ENCODE measurements at regions not wholly inside any gene's neighbourhood (a gene's known extent, or its start where the extent isn't known, plus 50 kb on each side); places are given as distances from the start of the nearest gene placed in this dataset.
"Not testable (repeated sequence)": the region's sequence is repeated elsewhere in the genome, so short reads cannot be mapped to it uniquely, and the experiment has no call there.

DNA sequence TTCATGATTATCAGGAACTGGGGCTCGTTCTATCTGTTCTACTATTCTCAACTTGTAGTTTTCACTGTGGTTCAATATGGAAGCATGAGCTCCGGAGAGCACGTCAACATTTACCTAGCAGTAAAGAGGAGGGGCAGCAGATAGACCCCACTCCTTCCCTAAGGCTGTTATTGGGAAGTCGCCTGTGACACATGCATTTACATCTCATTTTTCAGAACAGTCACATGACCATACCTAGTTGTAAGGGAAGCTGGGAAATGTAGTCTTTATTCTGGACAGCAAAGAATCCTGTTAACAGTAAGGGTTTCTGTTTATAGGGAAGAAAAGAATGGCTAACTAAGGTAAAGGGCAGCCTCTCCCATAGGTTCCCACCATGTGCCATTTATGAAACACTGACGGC is 158.3 kb downstream of the ZFP64 start:
- Histone ChIP-seq H3K79me2 (ENCODE audit: control insufficient read depth, insufficient read depth, low read length) (no peaks in the 10 kb centered on the region), H2AFZ (ENCODE audit: control insufficient read depth, low read length) (no peak overlapping the region), H3K4me1 (ENCODE audit: control insufficient read depth, extremely low read depth, insufficient read depth, low read length) (no peaks in the 10 kb centered on the region), H3K4me3 (ENCODE audit: control insufficient read depth in 2 of 3, extremely low read depth in 1 of 3, insufficient read depth in 2 of 3, low read depth in 1 of 3, low read length in 3 of 3) (no peak overlapping the region), H3K9me3 (ENCODE audit: control insufficient read depth, low read depth, low read length) (no peaks in the 10 kb centered on the region), H3K9me1 (ENCODE audit: control insufficient read depth, extremely low read depth, insufficient read depth, low read length) (no peaks in the 10 kb centered on the region), H3K36me3 (ENCODE audit: control insufficient read depth in 2 of 2, extremely low read depth in 1 of 2, insufficient read depth in 2 of 2, low read length in 2 of 2) (no peaks in the 10 kb centered on the region), H3K4me2 (ENCODE audit: control insufficient read depth, extremely low read depth, insufficient read depth, low read depth, low read length) (no peak overlapping the region), H3K9ac (ENCODE audit: control insufficient read depth, extremely low read depth, insufficient read depth, low read length) (no peak overlapping the region), H3K27ac (ENCODE audit: control insufficient read depth, insufficient read depth, low read length) (no peak overlapping the region), H3K27me3 (ENCODE audit: control insufficient read depth, extremely low read depth, insufficient read depth, low read length) (no peaks in the 10 kb centered on the region), H4K20me1 (ENCODE audit: control insufficient read depth, extremely low read depth, insufficient read depth, low read length) (no peaks in the 10 kb centered on the region)
- TF ChIP-seq, protein P1, sequence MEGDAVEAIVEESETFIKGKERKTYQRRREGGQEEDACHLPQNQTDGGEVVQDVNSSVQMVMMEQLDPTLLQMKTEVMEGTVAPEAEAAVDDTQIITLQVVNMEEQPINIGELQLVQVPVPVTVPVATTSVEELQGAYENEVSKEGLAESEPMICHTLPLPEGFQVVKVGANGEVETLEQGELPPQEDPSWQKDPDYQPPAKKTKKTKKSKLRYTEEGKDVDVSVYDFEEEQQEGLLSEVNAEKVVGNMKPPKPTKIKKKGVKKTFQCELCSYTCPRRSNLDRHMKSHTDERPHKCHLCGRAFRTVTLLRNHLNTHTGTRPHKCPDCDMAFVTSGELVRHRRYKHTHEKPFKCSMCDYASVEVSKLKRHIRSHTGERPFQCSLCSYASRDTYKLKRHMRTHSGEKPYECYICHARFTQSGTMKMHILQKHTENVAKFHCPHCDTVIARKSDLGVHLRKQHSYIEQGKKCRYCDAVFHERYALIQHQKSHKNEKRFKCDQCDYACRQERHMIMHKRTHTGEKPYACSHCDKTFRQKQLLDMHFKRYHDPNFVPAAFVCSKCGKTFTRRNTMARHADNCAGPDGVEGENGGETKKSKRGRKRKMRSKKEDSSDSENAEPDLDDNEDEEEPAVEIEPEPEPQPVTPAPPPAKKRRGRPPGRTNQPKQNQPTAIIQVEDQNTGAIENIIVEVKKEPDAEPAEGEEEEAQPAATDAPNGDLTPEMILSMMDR (optimal IDR thresholded peaks at IDR 0.05 in 1 of 3, IDR thresholded peaks at IDR 0.05 in 1 of 3, conservative IDR thresholded peaks at IDR 0.05 in 1 of 3; ENCODE audit: extremely low read depth in 1 of 3, insufficient read depth in 2 of 3, low read length in 3 of 3) = no peak
- no peak for TF ChIP-seq EZH2 (IDR thresholded peaks at IDR 0.05; ENCODE audit: low read length)
- dilution Hi-C loops (cut with MboI; ENCODE audit: extremely low pct_ligation_motif_present, low sequenced_read_pairs) = no loop called here
- DNase-seq (ENCODE audit: low read depth, low spot score) (no peak), FAIRE-seq (no peak)

DNA sequence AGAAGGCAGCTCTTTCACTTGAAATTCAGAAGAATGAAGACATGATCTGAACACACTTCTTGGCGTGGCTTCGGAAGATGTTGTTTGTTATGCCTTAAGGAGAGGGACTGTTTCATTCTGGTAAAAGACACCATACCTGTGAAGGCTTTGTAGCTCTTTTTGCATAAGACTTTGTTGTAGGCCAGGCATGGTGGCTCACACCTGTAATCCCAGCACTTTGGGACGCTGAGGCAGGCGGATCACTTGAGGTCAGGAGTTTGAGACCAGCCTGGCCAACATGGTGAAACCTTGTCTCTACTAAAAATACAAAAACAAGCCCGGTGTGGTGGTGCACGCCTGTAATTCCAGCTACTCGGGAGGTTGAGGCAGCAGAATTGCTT is 159.3 kb downstream of the ZFP64 start:
- H3K4me3 ChIP-seq (ENCODE audit: control insufficient read depth in 2 of 3, extremely low read depth in 1 of 3, insufficient read depth in 2 of 3, low read depth in 1 of 3, low read length in 3 of 3); H3K36me3 ChIP-seq (ENCODE audit: control insufficient read depth in 2 of 2, extremely low read depth in 1 of 2, insufficient read depth in 2 of 2, low read length in 2 of 2); H3K9me1 ChIP-seq (ENCODE audit: control insufficient read depth, extremely low read depth, insufficient read depth, low read length); FAIRE-seq; H2AFZ ChIP-seq (ENCODE audit: control insufficient read depth, low read length); H3K9me3 ChIP-seq (ENCODE audit: control insufficient read depth, low read depth, low read length); H3K4me1 ChIP-seq (ENCODE audit: control insufficient read depth, extremely low read depth, insufficient read depth, low read length); dilution Hi-C loops (cut with MboI; ENCODE audit: extremely low pct_ligation_motif_present, low sequenced_read_pairs); H3K27ac ChIP-seq (ENCODE audit: control insufficient read depth, insufficient read depth, low read length); H4K20me1 ChIP-seq (ENCODE audit: control insufficient read depth, extremely low read depth, insufficient read depth, low read length); DNase-seq (ENCODE audit: low read depth, low spot score); H3K79me2 ChIP-seq (ENCODE audit: control insufficient read depth, insufficient read depth, low read length); H3K4me2 ChIP-seq (ENCODE audit: control insufficient read depth, extremely low read depth, insufficient read depth, low read depth, low read length); H3K27me3 ChIP-seq (ENCODE audit: control insufficient read depth, extremely low read depth, insufficient read depth, low read length); H3K9ac ChIP-seq (ENCODE audit: control insufficient read depth, extremely low read depth, insufficient read depth, low read length): not testable (repeated sequence)

DNA sequence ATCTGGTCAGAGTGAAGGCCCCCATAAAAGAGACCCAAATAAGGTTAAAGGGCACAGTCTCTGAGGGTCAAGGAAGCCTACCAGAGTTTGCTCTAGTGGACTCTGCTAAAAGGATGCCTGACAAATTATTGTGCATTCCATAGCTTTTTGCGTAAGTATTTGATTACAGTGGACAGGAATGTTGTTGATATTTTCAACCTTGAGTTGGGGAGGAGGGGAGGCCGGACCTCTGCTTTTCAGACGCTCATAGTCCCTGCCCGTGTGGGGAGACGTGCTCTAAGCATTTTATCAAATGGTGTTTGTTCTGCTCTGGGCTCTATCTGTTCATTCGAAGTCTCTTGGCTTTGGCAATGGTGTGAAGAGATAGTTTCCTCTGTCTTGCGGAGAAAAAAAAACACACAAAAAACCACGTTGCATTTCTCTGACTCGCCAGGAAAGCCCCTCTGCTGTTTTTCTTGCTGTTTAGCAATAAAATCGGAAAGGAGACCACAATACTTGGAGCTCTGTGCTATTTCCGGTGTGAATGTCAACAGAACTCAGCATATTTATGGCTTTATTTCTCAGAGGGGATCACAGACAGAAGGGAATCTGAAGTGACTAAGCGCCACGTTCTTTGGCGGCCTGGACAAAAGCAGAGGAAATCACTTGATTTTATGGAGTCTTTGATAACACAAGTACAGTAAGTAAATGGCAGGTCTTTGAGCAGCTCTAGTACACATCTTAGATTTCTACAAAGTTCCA is 159.8 kb downstream of the ZFP64 start:
- Histone ChIP-seq H3K36me3 (ENCODE audit: control insufficient read depth in 2 of 2, extremely low read depth in 1 of 2, insufficient read depth in 2 of 2, low read length in 2 of 2) (no peaks in the 10 kb centered on the region), H2AFZ (ENCODE audit: control insufficient read depth, low read length) (no peak overlapping the region), H3K4me1 (ENCODE audit: control insufficient read depth, extremely low read depth, insufficient read depth, low read length) (no peaks in the 10 kb centered on the region), H3K27ac (ENCODE audit: control insufficient read depth, insufficient read depth, low read length) (no peak overlapping the region), H3K4me3 (ENCODE audit: control insufficient read depth in 2 of 3, extremely low read depth in 1 of 3, insufficient read depth in 2 of 3, low read depth in 1 of 3, low read length in 3 of 3) (no peak overlapping the region), H3K9me3 (ENCODE audit: control insufficient read depth, low read depth, low read length) (no peaks in the 10 kb centered on the region), H3K79me2 (ENCODE audit: control insufficient read depth, insufficient read depth, low read length) (no peaks in the 10 kb centered on the region), H3K4me2 (ENCODE audit: control insufficient read depth, extremely low read depth, insufficient read depth, low read depth, low read length) (no peak overlapping the region), H3K27me3 (ENCODE audit: control insufficient read depth, extremely low read depth, insufficient read depth, low read length) (no peaks in the 10 kb centered on the region), H4K20me1 (ENCODE audit: control insufficient read depth, extremely low read depth, insufficient read depth, low read length) (no peaks in the 10 kb centered on the region), H3K9me1 (ENCODE audit: control insufficient read depth, extremely low read depth, insufficient read depth, low read length) (no peaks in the 10 kb centered on the region), H3K9ac (ENCODE audit: control insufficient read depth, extremely low read depth, insufficient read depth, low read length) (no peak overlapping the region)
- no peak for FAIRE-seq
- dilution Hi-C loops (cut with MboI; ENCODE audit: extremely low pct_ligation_motif_present, low sequenced_read_pairs) = no loop called here
- TF ChIP-seq, protein P1 (optimal IDR thresholded peaks at IDR 0.05 in 1 of 3, IDR thresholded peaks at IDR 0.05 in 1 of 3, conservative IDR thresholded peaks at IDR 0.05 in 1 of 3; ENCODE audit: extremely low read depth in 1 of 3, insufficient read depth in 2 of 3, low read length in 3 of 3) = no peak
- TF ChIP-seq EZH2 (IDR thresholded peaks at IDR 0.05; ENCODE audit: low read length) = no peak
- DNase-seq (ENCODE audit: low read depth, low spot score) = no peak
